ENCODE measurements at regions not wholly inside any gene's neighbourhood (a gene's known extent, or its start where the extent isn't known, plus 50 kb on each side); places are given as distances from the start of the nearest gene placed in this dataset.

GRCh38 chr2:162908567-162908966 is 70.0 kb upstream of the KCNH7 start:
- TF ChIP-seq, protein P1, sequence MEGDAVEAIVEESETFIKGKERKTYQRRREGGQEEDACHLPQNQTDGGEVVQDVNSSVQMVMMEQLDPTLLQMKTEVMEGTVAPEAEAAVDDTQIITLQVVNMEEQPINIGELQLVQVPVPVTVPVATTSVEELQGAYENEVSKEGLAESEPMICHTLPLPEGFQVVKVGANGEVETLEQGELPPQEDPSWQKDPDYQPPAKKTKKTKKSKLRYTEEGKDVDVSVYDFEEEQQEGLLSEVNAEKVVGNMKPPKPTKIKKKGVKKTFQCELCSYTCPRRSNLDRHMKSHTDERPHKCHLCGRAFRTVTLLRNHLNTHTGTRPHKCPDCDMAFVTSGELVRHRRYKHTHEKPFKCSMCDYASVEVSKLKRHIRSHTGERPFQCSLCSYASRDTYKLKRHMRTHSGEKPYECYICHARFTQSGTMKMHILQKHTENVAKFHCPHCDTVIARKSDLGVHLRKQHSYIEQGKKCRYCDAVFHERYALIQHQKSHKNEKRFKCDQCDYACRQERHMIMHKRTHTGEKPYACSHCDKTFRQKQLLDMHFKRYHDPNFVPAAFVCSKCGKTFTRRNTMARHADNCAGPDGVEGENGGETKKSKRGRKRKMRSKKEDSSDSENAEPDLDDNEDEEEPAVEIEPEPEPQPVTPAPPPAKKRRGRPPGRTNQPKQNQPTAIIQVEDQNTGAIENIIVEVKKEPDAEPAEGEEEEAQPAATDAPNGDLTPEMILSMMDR (IDR thresholded peaks at IDR 0.05): no peak
- no peak for TF ChIP-seq POLR2A (IDR thresholded peaks at IDR 0.05)
